ENCODE measurements at regions not wholly inside any gene's neighbourhood (a gene's known extent, or its start where the extent isn't known, plus 50 kb on each side); places are given as distances from the start of the nearest gene placed in this dataset.

DNA sequence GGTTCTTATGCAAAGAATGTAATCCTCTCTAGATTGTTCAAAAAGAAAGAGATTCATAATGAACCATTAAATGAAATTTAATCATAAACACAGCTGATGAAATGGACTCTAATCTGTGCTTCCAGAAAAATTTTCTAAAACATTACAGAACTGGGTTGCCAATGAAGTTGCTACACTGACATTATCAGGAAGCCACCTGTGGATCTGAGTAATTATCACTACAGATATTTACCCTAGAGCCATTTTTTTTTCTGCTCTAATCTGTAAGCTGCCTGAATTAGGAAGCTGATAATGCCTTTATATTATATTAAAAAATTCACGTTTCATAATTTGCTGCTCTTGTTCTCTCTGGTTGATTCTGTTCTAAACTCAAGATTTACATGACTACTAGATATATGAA, 380.1 kb downstream of the GRIA2 start:
- Histone ChIP-seq H3K9me3 (ENCODE audit: control insufficient read depth, low read length) (no peaks in the 10 kb centered on the region), H3K4me3 (ENCODE audit: low read length in 2 of 2) (no peak overlapping the region), H3K27ac (ENCODE audit: low read depth in 1 of 2, low read length in 2 of 2) (no peak overlapping the region), H3K4me1 (ENCODE audit: control insufficient read depth in 1 of 2, insufficient read depth in 2 of 2, low read length in 2 of 2) (no peaks in the 10 kb centered on the region), H3K36me3 (ENCODE audit: control insufficient read depth in 1 of 2, insufficient read depth in 2 of 2, low read length in 1 of 2) (no peaks in the 10 kb centered on the region), H3K27me3 (ENCODE audit: control insufficient read depth in 1 of 2, insufficient read depth in 2 of 2, low read length in 1 of 2) (no peaks in the 10 kb centered on the region)
- intact Hi-C loops (cut with DNase I) = no loop called here
- 85 to 94% methylated on average over 1 of the region's 1 CpG for WGBS, 2 donors
- DNase-seq (no peak), ATAC-seq (ENCODE audit: low FRiP score) (no peak)

DNA sequence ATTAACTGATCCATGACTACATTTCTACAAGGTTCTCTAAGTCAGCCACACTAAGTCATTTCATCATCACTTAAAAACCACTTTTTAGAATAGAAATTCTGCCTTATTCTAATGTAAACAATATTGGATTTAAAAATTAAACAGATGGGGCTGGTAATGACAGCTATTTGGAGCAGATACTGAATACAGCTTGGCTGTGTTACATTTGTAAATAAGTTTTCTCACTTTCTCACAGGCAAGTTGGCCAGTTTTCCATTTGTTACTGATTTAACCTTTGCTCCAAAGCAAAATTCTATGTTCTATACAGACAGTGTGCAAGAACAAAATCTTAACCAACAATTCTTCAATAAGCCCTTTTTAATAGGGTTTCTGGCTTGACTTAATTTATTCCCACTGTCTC, 370.7 kb downstream of the GRIA2 start:
- H3K9me3 ChIP-seq (ENCODE audit: control insufficient read depth, low read length) = no peaks in the 10 kb centered on the region
- intact Hi-C loops (cut with DNase I) = no loop called here
- no peak overlapping the region for H3K4me3 ChIP-seq (ENCODE audit: low read length in 2 of 2)
- no peaks in the 10 kb centered on the region for H3K27me3 ChIP-seq (ENCODE audit: control insufficient read depth in 1 of 2, insufficient read depth in 2 of 2, low read length in 1 of 2)
- no peaks in the 10 kb centered on the region for H3K4me1 ChIP-seq (ENCODE audit: control insufficient read depth in 1 of 2, insufficient read depth in 2 of 2, low read length in 2 of 2)
- H3K27ac ChIP-seq (ENCODE audit: low read depth in 1 of 2, low read length in 2 of 2) = no peak overlapping the region
- DNase-seq (no peak), ATAC-seq (ENCODE audit: low FRiP score) (no peak)
- no peaks in the 10 kb centered on the region for H3K36me3 ChIP-seq (ENCODE audit: control insufficient read depth in 1 of 2, insufficient read depth in 2 of 2, low read length in 1 of 2)

DNA sequence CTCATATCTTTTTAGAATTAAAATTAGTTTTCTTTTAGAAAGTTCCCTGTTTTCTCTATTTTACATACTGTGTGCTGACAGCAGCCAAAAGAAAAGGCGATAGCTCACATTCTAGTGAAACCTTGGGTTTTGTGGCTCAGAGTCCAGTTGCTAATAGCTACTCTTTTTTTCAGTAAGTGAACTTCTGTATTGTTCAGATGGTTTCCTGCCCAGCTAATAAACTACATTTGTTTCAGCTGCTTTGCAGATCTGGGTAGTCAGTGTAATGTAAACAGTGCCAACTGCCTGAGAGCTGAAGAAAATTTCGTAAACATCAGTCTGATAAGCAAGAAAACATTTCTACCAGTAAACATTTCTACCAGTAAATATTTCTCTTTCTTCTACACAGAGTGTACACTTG, 370.2 kb downstream of the GRIA2 start:
- ATAC-seq (ENCODE audit: low FRiP score) (no peak), DNase-seq (no peak)
- intact Hi-C loops (cut with DNase I) = no loop called here
- no peaks in the 10 kb centered on the region for H3K36me3 ChIP-seq (ENCODE audit: control insufficient read depth in 1 of 2, insufficient read depth in 2 of 2, low read length in 1 of 2)
- no peaks in the 10 kb centered on the region for H3K4me1 ChIP-seq (ENCODE audit: control insufficient read depth in 1 of 2, insufficient read depth in 2 of 2, low read length in 2 of 2)
- WGBS, 2 donors = 77 to 92% methylated on average over 2 of the region's 2 CpGs
- H3K27ac ChIP-seq (ENCODE audit: low read depth in 1 of 2, low read length in 2 of 2) = no peak overlapping the region
- no peaks in the 10 kb centered on the region for H3K9me3 ChIP-seq (ENCODE audit: control insufficient read depth, low read length)
- no peak overlapping the region for H3K4me3 ChIP-seq (ENCODE audit: low read length in 2 of 2)
- H3K27me3 ChIP-seq (ENCODE audit: control insufficient read depth in 1 of 2, insufficient read depth in 2 of 2, low read length in 1 of 2) = no peaks in the 10 kb centered on the region

DNA sequence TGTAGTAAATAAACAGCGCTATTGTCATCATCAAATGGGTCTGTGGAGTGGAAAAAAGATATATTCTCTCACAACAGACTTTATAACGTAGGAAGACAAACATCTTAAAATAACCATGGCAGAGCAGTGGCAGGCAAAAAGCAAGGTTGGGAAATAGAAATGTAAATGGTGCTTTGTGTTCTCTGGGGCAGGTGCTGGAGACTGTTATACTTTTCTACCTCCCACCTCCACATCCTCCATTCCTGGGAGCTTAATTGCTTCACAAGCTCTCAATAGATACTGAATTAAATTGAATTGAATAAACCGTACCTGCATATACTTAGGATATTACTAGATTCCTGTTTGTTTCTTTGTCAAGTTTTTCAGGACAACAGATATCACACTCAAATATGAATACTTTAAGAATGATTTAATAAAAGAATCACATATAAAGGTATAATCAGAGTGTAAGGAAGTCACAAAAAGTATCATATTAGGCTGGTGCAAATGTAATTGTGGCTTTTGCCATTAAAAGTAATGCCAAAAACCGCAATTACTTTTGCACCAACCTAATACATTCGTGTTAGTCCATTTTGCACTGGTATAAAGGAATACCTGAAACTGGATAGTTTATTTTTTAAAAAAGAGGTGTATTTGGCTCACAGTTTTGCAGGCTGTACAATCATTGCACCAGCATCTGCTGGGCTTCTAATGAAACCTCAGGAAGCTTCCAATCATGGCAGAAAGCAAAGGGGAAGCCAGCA, 367.3 kb downstream of the GRIA2 start:
- no peak for ATAC-seq (ENCODE audit: low FRiP score)
- 75 to 81% methylated on average over 5 of the region's 5 CpGs for WGBS, 2 donors
- Histone ChIP-seq H3K27me3 (ENCODE audit: control insufficient read depth in 1 of 2, insufficient read depth in 2 of 2, low read length in 1 of 2) (no peaks in the 10 kb centered on the region), H3K4me3 (ENCODE audit: low read length in 2 of 2) (no peak overlapping the region), H3K27ac (ENCODE audit: low read depth in 1 of 2, low read length in 2 of 2) (no peak overlapping the region), H3K9me3 (ENCODE audit: control insufficient read depth, low read length) (no peaks in the 10 kb centered on the region), H3K4me1 (ENCODE audit: control insufficient read depth in 1 of 2, insufficient read depth in 2 of 2, low read length in 2 of 2) (no peaks in the 10 kb centered on the region), H3K36me3 (ENCODE audit: control insufficient read depth in 1 of 2, insufficient read depth in 2 of 2, low read length in 1 of 2) (no peaks in the 10 kb centered on the region)
- intact Hi-C loops (cut with DNase I) = no loop called here
- DNase-seq = no peak

DNA sequence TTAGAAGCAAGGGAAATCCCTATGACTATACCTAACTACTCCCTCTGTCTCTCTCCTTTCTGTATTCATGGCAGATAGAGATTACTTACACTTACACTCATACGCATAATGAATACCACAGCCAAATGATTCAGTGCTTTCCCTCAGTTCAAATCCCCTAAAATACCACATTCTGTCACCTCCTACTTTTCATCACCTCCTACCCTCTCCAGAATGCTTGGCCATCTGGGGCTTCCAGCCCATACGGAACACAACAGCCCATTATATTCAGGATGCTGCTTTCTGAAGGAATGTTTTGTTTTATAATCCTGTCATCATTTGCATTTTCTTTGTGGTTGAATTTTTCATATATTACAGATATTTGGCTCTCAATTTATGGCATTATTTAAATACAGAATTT, 361.6 kb downstream of the GRIA2 start:
- intact Hi-C loops (cut with DNase I) = no loop called here
- H3K4me3 ChIP-seq (ENCODE audit: low read length in 2 of 2) = no peak overlapping the region
- H3K27ac ChIP-seq (ENCODE audit: low read depth in 1 of 2, low read length in 2 of 2) = no peak overlapping the region
- WGBS, 2 donors = 87 to 91% methylated on average over 2 of the region's 2 CpGs
- no peaks in the 10 kb centered on the region for H3K9me3 ChIP-seq (ENCODE audit: control insufficient read depth, low read length)
- no peak for DNase-seq
- H3K36me3 ChIP-seq (ENCODE audit: control insufficient read depth in 1 of 2, insufficient read depth in 2 of 2, low read length in 1 of 2) = no peaks in the 10 kb centered on the region
- no peaks in the 10 kb centered on the region for H3K27me3 ChIP-seq (ENCODE audit: control insufficient read depth in 1 of 2, insufficient read depth in 2 of 2, low read length in 1 of 2)
- no peaks in the 10 kb centered on the region for H3K4me1 ChIP-seq (ENCODE audit: control insufficient read depth in 1 of 2, insufficient read depth in 2 of 2, low read length in 2 of 2)
- ATAC-seq (ENCODE audit: low FRiP score) = no peak

DNA sequence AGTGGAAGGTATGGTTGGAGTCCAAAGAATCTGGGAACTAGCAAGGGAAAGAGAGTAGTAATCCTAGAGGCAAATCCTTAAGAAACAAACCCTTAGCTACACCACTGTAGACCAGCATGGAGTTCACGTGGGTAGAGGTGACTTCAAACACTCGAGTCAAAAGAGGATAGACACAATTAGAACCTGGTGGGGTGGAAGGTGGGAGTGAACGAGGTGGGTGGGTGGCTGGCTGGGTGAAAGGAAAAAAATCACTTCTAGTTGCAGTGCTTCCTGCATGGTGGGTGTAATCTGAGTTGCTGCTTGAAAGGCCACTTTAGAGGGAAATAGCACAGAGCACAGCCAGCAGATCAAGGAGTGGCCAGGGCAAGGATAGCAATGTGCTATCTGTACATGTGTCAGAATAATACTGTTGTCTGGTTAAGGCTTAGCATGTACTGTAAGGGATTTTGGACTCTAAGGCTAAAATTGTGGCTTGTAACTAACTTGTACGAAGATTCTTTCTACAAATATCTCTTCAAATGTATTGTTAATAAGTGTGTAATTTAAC, 356.2 kb downstream of the GRIA2 start:
- Histone ChIP-seq H3K4me3 (ENCODE audit: low read length in 2 of 2) (no peak overlapping the region), H3K27me3 (ENCODE audit: control insufficient read depth in 1 of 2, insufficient read depth in 2 of 2, low read length in 1 of 2) (no peaks in the 10 kb centered on the region), H3K4me1 (ENCODE audit: control insufficient read depth in 1 of 2, insufficient read depth in 2 of 2, low read length in 2 of 2) (no peaks in the 10 kb centered on the region), H3K9me3 (ENCODE audit: control insufficient read depth, low read length) (no peaks in the 10 kb centered on the region), H3K36me3 (ENCODE audit: control insufficient read depth in 1 of 2, insufficient read depth in 2 of 2, low read length in 1 of 2) (no peaks in the 10 kb centered on the region), H3K27ac (ENCODE audit: low read depth in 1 of 2, low read length in 2 of 2) (no peak overlapping the region)
- ATAC-seq (ENCODE audit: low FRiP score) (no peak), DNase-seq (no peak)
- WGBS, 2 donors = 77 to 83% methylated on average over 4 of the region's 4 CpGs
- intact Hi-C loops (cut with DNase I) = no loop called here

DNA sequence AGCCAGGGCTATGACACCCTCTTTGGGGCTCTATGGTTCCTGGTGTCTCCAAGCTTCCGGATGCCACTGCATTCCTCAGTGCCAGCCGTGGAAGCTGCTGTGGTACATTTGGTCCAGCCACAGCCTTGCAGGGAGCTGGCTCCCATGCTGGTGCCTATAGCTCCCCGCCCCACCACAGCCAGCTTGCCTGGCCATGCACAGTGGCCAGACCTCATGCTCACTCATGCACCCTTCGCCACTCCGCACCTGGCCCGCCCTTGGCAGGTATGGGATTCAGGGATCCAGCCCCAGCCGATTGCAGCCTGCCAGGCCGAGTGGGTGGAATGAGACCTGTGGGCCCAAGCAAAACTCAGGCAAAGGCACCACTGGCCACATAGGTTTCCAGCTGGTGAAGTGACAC, 354.8 kb downstream of the GRIA2 start:
- ATAC-seq (ENCODE audit: low FRiP score) = no peak
- intact Hi-C loops (cut with DNase I) = no loop called here
- H3K4me1 ChIP-seq (ENCODE audit: control insufficient read depth in 1 of 2, insufficient read depth in 2 of 2, low read length in 2 of 2) = no peaks in the 10 kb centered on the region

DNA sequence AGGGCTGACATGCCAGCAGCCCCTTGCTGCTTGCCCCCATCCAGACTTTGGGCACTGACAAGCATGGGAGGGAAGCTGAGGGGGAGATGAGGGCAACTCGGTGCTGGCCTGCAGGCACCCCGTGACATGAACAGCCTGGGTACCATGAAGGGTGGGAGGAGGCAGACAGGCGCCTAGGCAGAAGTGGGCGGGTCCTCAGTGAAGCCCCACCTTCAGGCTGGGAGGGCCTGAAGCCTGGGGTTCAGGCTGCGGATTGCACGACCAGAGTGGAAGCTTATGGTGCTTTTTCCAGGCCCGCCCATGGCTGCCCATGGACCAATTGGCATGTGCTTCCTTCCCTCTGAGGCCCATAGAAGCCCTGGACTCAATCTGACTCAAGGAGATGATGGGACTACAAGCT, 354.1 kb downstream of the GRIA2 start:
- DNase-seq (no peak), ATAC-seq (ENCODE audit: low FRiP score) (peak; percentile 23)
- Histone ChIP-seq H3K4me3 (ENCODE audit: low read length in 2 of 2) (no peak overlapping the region), H3K36me3 (ENCODE audit: control insufficient read depth in 1 of 2, insufficient read depth in 2 of 2, low read length in 1 of 2) (no peaks in the 10 kb centered on the region), H3K27ac (ENCODE audit: low read depth in 1 of 2, low read length in 2 of 2) (no peak overlapping the region), H3K27me3 (ENCODE audit: control insufficient read depth in 1 of 2, insufficient read depth in 2 of 2, low read length in 1 of 2) (no peaks in the 10 kb centered on the region), H3K4me1 (ENCODE audit: control insufficient read depth in 1 of 2, insufficient read depth in 2 of 2, low read length in 2 of 2) (no peaks in the 10 kb centered on the region), H3K9me3 (ENCODE audit: control insufficient read depth, low read length) (no peaks in the 10 kb centered on the region)
- intact Hi-C loops (cut with DNase I) = no loop called here
- WGBS, 2 donors = 92 to 96% methylated on average over 7 of the region's 7 CpGs

More for the DNA sequence above, 354.8 kb downstream of the GRIA2 start:
- Histone ChIP-seq H3K27me3 (ENCODE audit: control insufficient read depth in 1 of 2, insufficient read depth in 2 of 2, low read length in 1 of 2) (no peaks in the 10 kb centered on the region), H3K9me3 (ENCODE audit: control insufficient read depth, low read length) (no peaks in the 10 kb centered on the region), H3K27ac (ENCODE audit: low read depth in 1 of 2, low read length in 2 of 2) (no peak overlapping the region), H3K4me3 (ENCODE audit: low read length in 2 of 2) (no peak overlapping the region), H3K36me3 (ENCODE audit: control insufficient read depth in 1 of 2, insufficient read depth in 2 of 2, low read length in 1 of 2) (no peaks in the 10 kb centered on the region)
- DNase-seq = no peak
- 95 to 98% methylated on average over 8 of the region's 8 CpGs for WGBS, 2 donors

DNA sequence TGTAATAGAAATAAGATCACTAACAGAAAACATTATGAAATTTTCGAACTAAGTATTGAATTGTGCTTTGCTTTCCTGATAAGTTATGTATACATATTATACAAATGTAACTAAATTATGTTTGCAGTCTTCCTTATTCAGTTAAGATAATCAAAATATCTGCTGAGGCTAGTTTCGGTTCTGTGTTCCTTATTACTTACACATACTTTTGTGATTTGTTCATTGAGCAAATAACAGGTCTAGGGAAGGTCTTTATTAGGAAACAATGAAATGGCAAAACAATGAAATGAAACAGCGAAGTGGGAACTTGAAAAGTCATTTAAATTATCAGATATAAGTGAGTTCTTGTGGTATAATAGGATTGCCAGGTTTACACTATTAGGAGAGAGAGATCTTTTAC, 352.4 kb downstream of the GRIA2 start:
- WGBS, 2 donors = 23 to 30% methylated on average over 3 of the region's 3 CpGs
- H3K4me1 ChIP-seq (ENCODE audit: control insufficient read depth in 1 of 2, insufficient read depth in 2 of 2, low read length in 2 of 2) = no peaks in the 10 kb centered on the region
- DNase-seq (no peak), ATAC-seq (ENCODE audit: low FRiP score) (no peak)
- no peaks in the 10 kb centered on the region for H3K36me3 ChIP-seq (ENCODE audit: control insufficient read depth in 1 of 2, insufficient read depth in 2 of 2, low read length in 1 of 2)
- H3K27me3 ChIP-seq (ENCODE audit: control insufficient read depth in 1 of 2, insufficient read depth in 2 of 2, low read length in 1 of 2) = no peaks in the 10 kb centered on the region
- no peak overlapping the region for H3K27ac ChIP-seq (ENCODE audit: low read depth in 1 of 2, low read length in 2 of 2)
- intact Hi-C loops (cut with DNase I) = no loop called here
- H3K9me3 ChIP-seq (ENCODE audit: control insufficient read depth, low read length) = no peaks in the 10 kb centered on the region
- H3K4me3 ChIP-seq (ENCODE audit: low read length in 2 of 2) = no peak overlapping the region

All from aorta (tissue), 5 donors.